Suppressor macrophage treated with lipopolysaccharide for 1 hour (primary cell): ENCODE measurements at regions not wholly inside any gene's neighbourhood (a gene's known extent, or its start where the extent isn't known, plus 50 kb on each side); places are given as distances from the start of the nearest gene placed in this dataset.
"Not testable (repeated sequence)": the region's sequence is repeated elsewhere in the genome, so short reads cannot be mapped to it uniquely, and the experiment has no call there.

ENCODE experiments used
- DNase-seq, 3 donors: peaks; one replicate each; pipeline ENCODE4 v3.0.0-alpha.2; 2020 to 2022

DNA sequence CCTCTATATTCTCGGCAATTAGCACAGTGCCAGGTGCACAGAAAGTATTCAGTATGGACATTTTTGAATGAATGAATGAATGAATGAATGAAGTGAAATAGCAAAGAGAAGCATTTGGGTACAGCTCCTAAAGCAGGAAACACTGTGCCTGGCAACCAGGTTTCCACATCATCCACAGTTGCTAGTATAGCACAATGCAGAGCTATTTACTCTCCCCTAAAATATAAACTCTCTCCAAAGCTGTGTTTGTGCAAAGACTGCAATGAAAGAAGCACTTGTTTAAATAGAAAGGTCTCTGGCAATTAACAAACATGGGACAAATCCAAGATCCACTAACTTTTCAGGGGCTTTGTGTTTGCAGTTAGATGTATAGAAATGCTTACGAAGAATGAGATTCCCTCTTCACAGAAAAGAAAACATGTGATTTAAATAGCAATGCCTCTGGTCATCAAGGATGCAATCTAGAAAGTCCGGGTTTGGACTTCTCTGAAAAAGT, 103.0 kb upstream of the OPCML start:
- no peak for DNase-seq

DNA sequence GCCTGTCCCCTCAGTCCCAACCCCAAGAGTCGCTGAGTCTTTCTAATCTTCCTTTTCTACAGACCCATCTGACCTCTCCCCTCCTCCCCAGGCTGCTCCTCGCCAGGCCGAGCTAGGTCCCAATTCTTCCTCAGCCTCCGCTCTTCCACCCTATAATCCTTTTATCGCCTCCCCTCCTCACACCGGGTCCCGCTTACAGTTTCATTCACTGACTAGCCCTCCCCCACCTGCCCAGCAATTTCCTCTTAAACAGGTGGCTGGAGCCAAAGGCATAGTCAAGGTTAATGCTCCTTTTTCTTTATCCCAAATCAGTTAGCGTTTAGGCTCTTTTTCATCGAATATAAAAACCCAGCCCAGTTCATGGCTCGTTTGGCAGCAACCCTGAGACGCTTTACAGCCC, 96.1 kb upstream of the OPCML start:
- not testable (repeated sequence) for DNase-seq

DNA sequence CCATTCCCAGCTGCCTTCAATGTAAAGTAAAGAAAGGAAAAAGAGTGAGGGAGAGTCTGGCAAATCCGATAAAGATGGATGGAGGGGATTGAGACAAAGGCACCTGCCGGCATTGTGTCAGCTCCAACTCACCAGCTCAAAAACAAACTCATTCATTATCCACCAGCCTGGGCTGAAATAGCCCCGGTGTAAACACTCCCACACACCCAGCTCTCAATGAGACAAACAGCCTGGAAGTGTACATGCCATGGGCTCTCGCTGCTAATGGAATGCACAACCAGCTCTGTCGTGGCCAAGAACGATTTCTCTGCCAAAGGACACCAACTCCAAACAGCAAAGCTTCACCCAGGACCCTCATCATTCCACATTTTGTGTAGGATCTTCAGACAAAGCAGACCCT, 89.3 kb upstream of the OPCML start:
- DNase-seq, result no peak

DNA sequence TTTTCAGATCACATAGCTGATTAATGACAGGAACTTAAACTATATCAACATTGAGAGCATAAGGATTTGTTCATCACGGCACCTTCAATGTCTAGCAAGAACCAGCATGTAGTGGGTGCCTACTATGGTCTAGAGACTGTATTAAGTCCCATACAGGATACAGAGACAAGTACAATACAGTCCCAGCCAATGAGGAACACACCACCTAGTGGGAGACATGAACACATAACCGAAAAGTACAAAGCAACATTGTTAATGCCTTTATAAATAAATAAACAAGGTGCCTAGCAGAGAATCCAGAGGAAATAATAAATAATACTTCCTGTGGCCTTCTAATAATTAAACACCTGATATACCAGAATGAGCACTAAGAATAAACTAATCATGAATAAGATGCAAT, 87.7 kb upstream of the OPCML start:
- DNase-seq, result no peak

DNA sequence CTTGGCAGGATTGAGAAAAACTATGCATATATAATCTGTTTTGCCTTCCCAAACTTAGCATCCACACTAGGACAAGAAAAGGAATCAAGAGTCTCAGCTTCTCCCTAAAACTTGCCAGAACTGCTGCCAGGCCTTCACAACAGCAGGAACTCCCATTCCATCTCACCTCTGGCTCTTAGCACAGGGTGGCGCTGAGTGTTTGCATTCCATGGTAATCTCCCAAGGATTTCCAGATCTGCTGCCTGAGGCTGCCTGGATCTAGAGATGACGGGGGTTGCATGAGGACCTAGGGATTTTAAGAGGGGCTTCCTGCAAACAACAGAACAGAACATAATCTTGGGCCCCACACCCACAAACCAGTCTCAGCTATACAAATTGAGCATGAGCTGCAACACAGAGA, 87.1 kb upstream of the OPCML start:
- no peak for DNase-seq

DNA sequence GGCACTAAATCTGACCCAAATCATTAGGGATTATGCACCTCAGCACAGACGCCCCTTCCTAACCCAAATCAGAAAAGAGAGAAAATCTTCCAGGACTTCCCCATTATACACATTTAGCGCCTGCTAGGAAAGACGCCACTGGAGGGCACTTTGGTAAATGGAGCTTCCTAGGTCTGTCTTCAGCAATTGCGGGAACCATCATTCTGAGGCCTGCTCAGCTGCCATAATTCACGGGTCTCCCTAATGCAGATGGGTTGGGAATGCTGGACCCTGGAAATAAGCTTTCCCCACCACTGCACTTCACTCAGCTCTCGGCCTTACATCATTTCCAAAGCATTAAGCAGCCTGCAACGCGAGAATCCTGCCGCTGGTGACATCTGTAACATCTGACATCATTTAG, 86.2 kb upstream of the OPCML start:
- DNase-seq, result no peak

DNA sequence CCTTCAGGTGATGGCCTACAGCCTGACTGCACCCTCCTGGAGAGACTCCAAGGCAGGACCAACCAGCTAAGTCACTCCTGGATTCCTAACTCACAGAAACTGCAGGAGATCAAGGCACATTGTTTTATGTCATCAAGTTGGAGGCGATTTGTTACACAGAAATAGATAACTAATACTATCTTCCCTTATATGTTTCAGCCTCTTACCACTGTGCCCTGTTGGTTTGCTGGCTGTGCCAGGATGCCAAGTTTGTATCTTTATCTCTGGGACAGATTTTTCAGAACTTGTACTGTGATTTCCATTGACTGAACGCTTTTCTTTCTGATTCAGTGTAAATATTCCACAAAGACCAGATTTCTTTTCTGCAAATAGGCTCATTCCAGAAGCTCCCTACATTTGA, 76.2 kb upstream of the OPCML start:
- no peak for DNase-seq

DNA sequence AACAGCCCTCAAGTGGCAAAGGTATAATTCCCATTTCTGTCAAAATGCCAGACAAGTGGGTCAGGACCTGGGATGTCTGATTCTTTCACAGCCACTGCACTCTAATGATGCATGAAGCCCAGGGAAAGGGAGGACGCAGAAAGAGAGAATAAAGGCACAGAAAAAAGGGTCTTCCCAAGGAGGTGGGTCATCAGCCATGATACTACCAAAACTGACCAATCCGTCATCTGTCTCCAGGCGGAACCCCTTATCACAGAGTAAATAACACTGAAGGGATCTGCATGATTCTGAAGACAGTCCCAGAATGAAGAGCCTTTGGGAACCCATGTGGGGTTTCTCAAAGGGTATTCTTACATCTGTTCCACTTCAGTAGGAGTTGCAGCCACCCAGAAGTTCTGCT, 73.8 kb upstream of the OPCML start:
- DNase-seq, result no peak

DNA sequence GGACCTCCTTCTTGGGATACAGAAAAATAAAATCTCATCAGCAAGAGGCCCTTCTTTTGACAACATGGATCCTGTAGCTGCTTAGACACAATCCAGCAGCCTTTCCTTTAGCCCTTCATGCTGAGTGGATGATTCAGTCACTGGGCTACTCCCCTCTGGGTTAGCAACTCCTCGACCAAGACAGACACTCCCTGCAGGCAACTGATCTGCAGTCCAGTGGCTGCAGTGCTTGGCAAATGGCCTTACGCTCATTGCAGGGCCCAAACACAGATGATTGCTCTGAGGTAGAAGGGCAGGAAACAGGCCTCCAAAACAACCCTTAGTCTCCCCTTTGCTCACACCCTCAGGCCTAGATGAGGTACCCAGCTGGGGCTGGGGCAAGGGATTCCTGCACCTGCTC, 73.2 kb upstream of the OPCML start:
- no peak for DNase-seq

DNA sequence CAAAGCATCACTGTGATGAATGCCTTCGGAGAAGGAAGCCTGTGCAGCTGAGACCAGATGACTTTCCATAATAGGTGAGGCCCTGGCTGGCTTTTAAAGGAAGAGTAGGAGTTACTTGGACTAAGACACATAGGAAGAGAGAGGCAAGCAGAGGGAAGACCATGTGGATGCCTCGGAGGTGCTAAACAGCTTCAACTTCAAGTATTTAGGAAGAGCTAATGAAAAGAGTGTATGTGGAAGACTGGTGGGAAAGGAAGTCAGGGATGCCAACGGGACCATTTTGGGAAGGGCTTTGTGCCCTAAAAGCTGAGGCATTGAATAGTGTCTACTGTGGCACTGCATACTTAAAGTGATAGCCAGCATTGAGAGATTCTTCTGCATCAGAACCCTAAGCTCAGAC, 69.3 kb upstream of the OPCML start:
- DNase-seq, result no peak

DNA sequence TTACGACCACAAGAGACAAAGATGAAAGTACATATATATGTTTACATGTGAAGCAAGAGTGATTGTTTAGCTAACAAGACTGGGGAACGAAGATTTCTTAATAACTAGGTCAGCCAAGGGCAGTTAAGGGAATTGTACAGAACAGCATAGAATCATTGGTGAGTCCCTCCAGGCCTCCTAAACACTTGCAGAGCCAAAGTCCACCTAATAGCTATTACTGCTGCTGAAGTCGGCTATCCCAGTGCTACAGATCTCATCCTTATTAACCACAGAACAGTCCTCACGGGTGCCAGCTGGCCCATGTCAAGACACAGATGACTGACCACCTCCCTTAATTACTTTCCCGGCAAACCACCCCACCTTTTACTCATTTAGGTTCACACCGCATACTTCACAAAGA, 68.5 kb upstream of the OPCML start:
- DNase-seq, result no peak

DNA sequence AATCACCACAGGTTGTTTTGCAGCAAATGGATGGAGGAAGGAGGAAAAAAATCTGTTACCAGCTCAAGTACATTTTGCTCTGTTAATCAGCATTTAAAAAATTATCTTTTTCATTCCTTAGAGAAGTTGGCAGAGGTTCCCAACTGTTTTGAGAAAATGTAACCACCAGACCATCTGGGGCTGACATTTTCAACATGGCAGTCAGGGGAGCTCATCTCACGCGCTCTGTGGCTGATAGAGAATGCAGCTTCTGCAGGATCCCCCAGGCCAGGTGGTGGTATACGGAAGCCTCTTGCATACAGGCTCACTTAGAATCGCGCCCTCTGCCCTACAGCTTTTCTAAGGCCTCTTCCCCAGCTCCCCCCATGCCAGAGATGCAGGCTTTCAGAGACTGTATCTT, 68.0 kb upstream of the OPCML start:
- DNase-seq, result no peak

DNA sequence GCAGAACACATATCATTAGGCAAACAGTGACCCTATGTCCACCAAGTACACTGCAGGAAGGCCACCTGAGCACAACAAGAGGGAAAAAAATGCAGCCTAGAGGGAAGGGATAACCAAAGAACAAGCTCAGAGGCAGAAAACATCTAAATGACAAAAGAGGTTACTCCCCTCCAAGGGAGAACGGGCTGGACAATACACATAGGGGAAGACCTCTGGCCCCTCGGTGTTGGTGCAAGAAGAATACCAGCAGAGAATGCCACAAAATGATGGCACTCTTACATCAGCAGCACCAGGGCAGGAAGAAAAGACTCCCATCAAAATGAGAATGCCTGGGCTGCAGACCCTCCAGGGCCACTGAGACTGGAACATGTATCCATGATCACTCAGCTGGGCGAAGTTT, 66.6 kb upstream of the OPCML start:
- no peak for DNase-seq

DNA sequence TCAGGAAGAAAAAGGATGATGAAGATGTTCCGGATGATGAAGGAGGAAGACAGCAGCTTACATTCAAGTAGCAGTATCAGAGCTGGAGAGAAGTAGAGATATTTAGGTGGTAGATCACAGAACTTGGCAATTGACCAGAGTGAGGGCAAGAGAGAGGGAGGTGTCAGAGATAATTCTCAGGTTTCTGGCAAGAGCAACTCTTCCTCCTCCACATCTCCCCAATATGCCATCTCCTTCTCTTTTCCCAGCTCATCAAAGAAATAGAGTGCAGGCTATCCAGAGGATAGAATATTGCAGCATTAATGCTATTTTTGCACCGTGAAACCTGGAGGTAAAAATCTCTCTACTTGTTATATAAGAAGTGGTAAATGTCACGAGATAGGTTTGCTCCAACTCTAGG, 64.9 kb upstream of the OPCML start:
- no peak for DNase-seq

DNA sequence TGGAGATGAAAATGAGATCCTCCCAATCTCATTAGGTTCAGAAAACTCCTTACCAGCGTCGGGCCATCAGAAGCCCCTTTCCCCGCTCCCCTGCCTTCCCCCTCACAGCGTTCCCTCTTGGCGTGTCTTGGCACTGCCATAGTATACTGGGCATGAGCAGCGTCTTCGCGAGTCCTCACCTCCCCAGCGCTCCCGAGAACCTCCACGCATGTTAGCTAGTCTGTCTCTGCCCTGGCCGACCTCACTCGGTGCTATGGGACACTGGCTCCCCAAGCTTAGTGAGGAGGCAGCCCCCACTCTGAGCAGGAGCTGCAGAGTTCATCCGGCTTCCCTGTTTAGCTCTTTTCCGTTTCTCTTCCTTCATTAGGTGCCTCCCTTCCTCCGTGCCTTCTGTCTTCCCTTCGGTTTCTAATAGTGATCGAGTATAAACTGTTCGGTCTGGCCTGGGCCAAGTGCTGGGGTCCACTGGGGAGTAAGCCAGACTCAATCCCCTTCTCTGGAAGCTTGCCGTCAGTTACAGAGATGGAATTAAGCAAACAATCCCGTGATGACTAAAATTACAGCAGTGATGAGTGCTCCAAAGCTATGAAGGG, 63.8 kb upstream of the OPCML start:
- no peak for DNase-seq

DNA sequence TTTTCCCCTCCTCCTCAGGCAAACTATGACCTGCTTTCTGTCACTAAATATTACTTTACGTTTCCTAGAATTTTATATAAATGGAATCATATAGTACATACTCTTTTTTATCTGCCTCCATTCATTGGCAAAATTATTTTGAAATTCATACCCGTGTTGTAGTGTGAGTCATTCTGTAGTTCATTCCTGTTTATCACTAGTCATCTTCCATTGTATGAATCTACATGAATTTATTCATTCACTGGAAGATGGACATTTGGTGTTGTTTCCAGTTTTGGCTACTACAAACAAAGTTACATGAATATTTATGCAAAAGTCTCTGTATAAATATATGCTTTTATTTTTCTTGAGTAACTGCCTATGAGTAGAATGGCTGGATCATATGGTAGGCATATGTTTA, 60.7 kb upstream of the OPCML start:
- no peak for DNase-seq

DNA sequence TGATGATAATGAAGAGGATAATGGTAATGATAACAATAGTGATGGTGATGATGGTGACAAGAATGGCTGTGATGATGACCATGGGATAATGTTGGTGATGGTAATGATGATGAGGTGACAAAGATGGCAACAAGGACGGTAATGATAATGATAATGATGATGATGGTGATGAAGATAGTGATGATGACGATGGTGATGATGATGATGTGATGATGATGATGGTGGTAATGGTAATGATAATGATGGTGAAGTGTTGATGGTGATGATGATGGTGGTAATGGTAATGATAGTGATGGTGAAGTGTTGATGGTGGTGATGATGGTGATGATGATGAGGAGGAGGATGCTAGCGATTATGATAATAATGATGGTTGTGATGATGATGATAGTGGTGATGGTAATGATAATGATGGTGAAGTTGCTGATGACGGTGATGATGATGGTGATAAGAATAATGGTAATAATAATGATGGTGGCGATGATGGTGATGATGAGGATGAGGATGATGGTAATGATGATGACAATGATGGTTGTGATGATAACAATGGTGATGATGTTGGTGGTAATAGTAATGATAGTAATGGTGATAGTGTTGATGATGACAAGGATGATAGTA, 54.7 kb upstream of the OPCML start:
- DNase-seq, result no peak

DNA sequence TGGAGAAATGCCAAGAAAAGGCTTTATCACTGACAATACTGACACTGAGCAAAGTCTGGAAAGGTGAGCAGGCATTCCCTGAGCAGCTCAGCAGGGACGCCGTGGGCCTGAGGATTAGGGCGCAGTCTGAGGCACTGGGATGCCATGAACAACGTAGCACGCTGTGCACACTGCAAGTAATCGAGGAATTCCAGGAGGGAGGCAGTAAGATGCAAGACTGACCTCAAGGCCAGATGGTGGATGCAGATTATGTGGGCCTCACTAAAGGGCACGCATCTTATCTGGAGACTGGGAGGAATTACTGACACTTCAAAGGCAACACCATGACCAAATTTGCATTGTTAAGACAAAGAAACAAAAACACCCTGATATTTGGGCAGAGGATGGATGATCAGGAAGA, 50.4 kb upstream of the OPCML start:
- DNase-seq, result no peak

DNA sequence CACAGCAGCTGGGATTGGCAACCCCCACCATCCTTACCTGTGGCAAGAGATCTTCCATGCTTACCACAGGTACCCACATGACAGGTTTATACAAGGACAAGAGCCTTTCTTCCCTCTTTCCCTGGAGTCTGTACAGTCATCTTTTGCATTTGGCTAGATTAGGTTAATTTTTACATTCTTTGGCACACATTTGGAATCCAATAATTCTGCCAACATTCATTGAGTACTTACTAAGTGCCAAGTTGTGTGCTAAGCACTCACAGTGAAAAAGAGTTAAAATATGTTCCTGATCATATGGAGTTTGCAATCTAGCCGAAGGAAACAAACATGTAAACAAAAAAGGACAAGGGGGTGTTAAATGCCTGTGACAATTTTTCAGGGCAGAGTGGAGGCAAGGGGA, 50.0 kb upstream of the OPCML start:
- DNase-seq, result no peak
